ENCODE measurements at regions not wholly inside any gene's neighbourhood (a gene's known extent, or its start where the extent isn't known, plus 50 kb on each side); places are given as distances from the start of the nearest gene placed in this dataset.
"Not testable (repeated sequence)": the region's sequence is repeated elsewhere in the genome, so short reads cannot be mapped to it uniquely, and the experiment has no call there.

GRCh38 chr17:6254036-6254435 is 180.9 kb downstream of the AIPL1 start:
- DNase-seq, result no peak

DNA sequence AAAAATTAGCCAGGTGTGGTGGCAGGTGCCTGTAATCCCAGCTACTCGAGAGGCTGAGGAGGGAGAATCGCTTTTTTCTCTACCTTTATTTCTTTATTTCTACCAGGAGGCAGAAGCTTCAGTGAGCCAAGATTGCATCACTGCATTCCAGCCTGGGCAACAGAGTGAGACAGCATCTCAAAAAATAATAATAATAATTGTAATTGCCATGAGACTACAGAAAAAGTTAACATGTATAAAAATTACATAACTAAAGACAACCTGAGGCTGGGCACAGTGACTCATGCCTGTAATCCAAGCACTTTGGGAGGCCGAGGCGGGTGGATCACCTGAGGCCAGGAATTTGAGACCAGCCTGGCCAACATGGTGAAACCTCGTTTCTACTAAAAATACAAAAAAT is 181.5 kb downstream of the WSCD1 start:
- DNase-seq, result not testable (repeated sequence)

DNA sequence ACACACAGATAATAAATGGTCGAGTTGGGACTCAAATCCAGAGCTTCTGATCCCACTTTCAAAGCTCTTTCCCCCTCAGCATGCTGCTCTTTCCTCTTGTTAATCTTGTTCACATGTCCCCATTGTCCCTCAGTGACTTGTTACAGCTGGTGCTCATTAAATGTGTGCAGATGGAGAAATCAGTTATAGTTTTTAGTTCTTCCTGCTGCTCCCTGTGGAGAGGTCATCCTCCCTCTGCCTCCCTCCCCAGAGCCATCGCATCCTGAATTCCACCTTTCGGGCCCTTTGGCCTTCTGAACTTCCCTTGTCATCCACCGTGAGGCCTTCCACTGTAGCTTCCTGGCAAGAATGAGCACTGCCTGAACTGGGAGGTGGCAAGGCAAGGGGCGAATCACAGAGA is 179.6 kb downstream of the WSCD1 start:
- DNase-seq, result no peak

- DNase-seq, result no peak
Measured at GRCh38 chr17:6248061-6248460, 177.9 kb downstream of the WSCD1 start.

GRCh38 chr17:6245301-6246177 is 175.4 kb downstream of the WSCD1 start:
- DNase-seq, result no peak

- DNase-seq, result no peak
Measured at GRCh38 chr17:6244796-6245195, 174.6 kb downstream of the WSCD1 start.

GRCh38 chr17:6244253-6244652 is 174.1 kb downstream of the WSCD1 start:
- no peak for DNase-seq

DNA sequence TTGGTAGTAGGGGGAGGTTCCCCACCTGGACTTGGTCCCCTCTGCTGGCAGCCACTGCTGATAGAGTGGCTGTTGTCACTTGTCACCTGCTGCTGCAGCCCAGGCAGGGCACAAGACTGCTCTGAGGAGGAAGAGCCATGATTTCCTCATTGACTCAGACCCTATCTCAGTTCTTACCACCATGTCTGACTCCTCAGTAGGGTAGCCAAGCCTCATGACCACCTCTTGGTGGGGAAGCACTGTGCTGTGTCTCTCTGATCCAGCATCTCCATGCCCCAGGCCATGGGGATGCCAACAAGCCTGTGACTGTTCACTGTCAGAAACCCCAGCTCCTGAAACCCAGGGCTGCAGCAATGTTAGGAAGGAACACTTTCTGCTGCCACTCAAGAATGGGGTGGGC is 173.0 kb downstream of the WSCD1 start:
- no peak for DNase-seq

DNA sequence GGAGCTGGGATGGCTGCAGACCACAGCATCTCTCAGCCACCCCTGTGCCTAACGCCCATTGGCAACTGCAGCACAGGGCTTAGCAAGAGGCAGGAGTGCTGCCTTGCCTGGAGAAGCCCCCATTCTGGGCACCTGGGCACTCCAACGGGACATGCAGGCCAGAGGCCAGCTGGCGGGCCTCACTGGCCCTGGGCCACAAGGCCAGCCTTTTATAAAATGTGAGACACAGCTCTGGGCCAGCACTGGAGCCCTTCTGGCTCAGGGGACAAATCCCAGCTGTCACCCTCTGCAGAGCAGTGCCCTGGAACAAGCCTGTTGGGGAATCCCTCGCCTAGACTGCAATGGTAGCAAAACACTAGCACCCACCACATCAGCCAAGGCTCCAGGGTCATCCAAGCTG is 171.8 kb downstream of the WSCD1 start:
- DNase-seq, result no peak

- no peak for DNase-seq
Measured at GRCh38 chr17:6241381-6241780, 171.2 kb downstream of the WSCD1 start.

DNA sequence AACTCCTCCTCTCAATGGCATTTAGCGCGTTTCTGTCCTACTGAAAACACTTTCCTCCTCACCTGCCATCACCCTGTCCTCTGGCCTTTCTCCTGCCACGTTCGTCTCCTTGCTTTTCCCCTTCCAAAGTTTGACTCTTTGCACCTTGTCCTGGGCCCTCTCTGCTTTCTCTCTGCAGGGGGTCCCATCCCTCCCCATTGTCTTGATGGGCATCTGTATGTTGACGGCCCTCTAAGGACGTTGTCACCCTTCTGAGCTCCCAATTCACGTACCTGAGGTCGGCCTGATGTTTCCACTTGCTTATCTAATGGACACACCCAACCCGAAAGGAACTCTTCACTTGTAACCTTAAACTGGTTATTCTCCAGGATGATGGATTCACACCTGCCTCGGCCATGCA is 170.4 kb downstream of the WSCD1 start:
- DNase-seq, result no peak

GRCh38 chr17:6240001-6240400 is 169.8 kb downstream of the WSCD1 start:
- DNase-seq, result no peak

- no peak for DNase-seq
Measured at GRCh38 chr17:6239241-6239798, 169.1 kb downstream of the WSCD1 start.

GRCh38 chr17:6233856-6234255 is 163.7 kb downstream of the WSCD1 start:
- no peak for DNase-seq

GRCh38 chr17:6233339-6233738 is 163.2 kb downstream of the WSCD1 start:
- no peak for DNase-seq

- DNase-seq, result no peak
Measured at GRCh38 chr17:6232732-6233101, 162.5 kb downstream of the WSCD1 start.

- DNase-seq, result no peak
Measured at GRCh38 chr17:6231886-6232731, 161.9 kb downstream of the WSCD1 start.

GRCh38 chr17:6231465-6231864 is 161.3 kb downstream of the WSCD1 start:
- no peak for DNase-seq

DNA sequence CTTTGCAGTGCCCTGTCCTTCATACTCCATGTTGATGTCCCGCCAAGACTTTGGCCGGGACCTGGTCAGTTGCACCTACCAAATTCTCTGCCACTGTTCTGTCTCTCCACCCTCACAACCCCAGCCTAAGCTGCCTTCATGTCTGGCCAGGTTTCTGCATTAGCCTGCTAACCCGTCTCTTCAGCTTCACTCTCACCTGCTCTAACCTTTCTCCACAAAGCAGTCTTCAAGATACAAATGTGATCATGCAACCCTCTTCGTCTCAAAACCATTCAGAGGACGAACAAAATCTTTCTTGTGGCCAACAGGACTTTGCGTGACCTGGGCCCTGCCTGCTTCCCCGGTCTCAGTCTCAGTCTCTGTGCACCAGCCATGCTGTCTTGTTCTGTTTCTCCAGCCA is 148.2 kb downstream of the WSCD1 start:
- no peak for DNase-seq

DNA sequence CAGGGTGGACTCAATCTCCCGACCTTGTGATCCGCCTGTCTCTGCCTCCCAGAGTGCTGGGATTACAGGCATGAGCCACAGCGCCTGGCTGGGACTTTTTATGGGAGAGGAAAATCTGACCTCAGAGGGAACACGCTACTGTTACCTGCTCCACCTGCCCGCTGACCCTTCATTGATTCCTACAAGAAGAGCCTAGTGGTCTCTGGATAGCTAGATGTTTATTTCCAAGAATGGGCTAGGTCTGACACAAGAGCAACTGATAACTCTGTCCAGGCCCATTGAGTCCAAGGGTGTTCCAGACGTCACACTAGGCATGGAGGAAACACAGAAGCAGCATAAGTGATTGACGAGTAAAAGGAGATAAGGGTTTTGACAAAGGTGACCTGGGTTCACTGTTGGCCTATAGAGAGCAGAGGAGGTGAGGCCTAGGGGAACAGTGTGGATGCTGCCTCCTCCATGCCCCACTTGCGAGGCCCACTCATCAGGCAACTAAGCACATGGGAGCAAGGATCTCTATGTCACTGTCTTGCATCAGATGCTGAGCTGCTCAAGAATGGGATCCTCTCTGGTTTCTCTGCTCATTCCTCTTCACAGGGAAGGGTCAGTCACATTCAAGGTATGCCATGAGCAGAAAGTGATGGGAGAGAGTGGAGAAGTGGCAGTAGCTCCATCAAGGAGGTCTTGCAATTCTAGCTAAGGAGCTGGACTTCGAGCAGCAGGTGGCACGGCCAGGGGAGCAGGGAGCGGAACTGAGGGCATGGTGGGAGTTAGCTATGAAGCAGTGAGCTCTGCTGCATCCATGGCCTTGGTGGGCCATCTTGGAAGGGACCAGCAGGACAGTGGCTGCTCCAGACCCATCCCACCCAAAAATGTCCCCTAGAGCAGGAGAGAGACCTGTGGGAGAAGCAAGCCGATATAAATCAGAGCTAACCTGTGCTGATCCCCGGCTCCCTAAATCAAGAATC is 145.2 kb downstream of the WSCD1 start:
- no peak for DNase-seq

- DNase-seq, result no peak
Measured at GRCh38 chr17:6213859-6214258, 143.7 kb downstream of the WSCD1 start.

- no peak for DNase-seq
Measured at GRCh38 chr17:6212766-6213165, 142.6 kb downstream of the WSCD1 start.

DNA sequence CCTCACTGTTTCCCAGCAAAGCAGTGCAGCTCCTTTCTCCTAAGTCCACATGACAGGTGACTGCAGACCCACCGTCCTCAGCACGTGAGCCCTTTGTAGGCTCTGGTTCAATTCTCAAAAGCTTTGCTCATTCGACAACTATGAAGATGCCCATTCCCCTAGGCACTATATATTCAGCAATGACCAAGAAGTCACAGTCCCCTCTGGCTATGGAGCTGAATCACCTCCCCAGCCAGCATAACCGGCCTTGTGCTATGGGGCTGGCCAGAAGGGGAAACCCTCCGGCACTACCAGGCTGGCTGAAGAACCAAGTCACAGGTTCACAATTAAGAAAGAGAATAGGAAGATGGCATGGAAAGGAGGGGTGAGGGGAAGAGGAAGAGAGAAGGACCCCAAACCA is 139.7 kb downstream of the WSCD1 start:
- DNase-seq, result no peak

Data from NCI-H2171 treated with DMSO at 0.1 percent for 48 hours (cell line).